NCI-H1930 (cell line): ENCODE measurements at regions not wholly inside any gene's neighbourhood (a gene's known extent, or its start where the extent isn't known, plus 50 kb on each side); places are given as distances from the start of the nearest gene placed in this dataset.
"Not testable (repeated sequence)": the region's sequence is repeated elsewhere in the genome, so short reads cannot be mapped to it uniquely, and the experiment has no call there.

ENCODE experiments used
- DNase-seq, 2 experiments: peaks; one replicate each; lab custom pipeline; 2025; lab: John Stamatoyannopoulos, UW

DNA sequence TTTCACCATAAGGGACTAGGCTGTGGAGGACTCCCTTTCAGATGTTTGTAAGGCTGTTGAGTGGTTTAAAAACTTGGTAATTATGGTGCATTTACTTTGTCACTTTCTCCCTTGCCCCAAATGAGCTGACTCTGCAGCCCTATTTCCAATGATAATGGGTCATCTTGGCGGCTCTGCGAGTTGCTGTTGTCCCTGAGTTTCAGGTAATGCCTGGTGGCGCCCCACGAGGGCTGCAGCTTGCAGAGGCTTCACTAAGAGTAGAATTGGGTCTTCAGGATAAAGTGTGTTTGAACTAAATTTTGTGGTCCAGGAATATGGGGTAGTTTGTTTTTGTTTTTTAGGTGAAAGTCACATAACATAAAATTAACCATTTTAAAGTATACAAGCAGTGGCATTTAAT is 450.1 kb upstream of the CFAP20DC start:
- no peak for DNase-seq

DNA sequence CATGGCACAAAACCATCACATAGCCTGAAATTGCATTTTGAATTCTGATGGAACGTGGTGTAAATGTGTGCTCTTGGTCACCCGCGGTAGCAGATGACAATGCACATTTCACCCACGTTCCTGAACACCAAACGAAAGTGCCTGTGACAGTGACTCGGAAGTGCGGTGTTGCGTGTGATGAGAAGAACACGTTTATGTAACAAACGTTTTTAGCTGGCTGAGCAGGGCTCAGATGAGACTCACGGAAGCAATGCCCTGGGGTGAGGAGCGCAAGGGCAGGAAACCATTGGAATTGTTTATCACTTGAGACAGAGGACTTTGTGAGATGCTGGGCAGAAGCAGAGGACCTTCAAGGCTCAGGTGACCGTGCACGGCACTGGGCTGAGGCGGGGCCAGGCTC is 449.2 kb upstream of the CFAP20DC start:
- DNase-seq: no peak

DNA sequence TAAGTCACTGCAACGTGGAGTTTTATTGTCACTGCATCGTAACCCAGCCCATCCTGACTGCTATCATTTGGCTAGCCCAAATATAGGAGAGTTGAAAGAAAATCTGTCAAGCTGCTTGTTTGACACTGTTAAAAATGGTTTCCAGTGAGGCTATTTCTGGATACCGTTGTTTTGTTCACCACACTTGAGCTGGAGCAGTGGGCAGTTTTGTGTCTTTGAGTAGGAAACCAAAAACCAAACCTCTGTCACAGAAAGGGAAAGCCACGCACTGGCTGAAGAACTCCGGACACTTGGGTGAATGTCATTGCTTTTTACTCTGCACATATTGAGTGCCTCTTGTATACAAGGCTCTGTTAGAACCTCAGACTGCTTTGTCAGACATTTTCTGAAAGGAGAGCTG is 446.4 kb upstream of the CFAP20DC start:
- no peak for DNase-seq

DNA sequence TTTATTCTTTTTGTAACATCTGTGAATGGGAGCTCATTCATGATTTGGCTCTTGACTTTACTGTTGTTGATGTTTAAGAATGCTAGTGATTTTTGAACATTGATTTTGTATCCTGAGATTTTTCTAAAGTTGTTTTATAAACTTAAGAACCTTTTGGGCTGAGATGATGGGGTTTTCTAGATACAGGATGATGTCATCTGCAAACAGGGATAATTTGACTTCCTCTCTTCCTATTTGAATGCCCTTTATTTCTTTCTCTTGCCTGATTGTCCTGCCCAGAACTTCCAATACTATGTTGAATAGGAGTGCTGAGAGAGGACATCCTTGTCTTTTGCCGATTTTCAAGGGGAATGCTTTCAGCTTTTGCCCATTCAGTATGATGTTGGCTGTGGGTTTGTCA is 445.1 kb upstream of the CFAP20DC start:
- not testable (repeated sequence) for DNase-seq

DNA sequence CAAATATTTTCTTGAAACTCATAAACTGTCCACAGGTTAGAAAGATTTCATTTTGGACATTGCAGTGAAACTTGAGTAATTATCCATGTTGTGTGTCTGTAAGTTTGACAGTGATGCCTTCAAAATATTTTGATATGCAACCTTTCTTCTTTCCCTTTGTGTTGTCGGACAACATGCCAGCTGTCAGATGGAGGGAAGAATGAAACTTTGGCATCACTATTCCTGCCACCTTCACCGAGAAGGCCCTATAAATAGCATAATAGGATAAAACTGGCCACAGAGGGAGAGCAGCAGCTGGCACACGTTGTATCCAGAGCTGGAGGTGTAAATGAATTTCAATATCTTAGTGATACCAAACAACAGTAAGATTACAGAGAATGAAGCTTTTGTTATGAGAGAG is 436.7 kb upstream of the CFAP20DC start:
- no peak for DNase-seq

DNA sequence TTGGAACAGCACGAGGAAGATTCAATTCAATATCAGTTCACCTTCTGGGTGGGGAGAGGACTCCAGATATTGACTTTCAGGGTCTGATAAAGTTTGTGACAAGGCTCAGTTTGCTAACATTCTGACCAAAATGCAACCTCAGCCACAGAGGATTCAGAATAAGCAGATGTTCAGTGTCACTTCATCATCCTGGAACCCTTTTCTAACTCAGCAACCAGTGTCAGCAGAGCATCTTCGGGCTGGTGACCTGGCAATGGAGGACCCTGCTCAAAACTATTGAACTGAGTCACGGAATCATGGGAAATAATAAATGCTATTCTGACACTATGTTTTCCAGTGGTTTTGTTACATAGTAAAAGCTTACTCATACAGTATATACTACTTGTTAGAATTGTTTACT is 433.4 kb upstream of the CFAP20DC start:
- DNase-seq: no peak

DNA sequence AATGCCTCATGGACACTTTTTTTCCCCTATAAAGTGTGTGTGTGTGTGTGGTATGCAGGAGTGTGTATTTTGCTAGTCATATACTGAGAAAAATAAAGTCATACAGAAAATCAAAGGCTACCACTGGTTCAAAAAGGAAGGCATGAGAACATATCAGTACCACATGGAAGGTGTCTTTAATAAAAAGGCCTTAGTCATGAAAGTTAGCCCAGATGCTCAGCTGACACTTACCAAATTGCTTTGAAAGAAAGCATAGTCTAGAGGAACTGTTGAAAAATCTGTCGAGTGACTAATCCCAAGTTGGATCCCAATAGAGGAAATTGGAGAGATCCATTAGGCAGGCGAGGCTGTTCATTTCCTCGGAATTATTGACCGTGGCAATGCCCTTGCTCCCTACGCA is 432.9 kb upstream of the CFAP20DC start:
- DNase-seq: no peak

DNA sequence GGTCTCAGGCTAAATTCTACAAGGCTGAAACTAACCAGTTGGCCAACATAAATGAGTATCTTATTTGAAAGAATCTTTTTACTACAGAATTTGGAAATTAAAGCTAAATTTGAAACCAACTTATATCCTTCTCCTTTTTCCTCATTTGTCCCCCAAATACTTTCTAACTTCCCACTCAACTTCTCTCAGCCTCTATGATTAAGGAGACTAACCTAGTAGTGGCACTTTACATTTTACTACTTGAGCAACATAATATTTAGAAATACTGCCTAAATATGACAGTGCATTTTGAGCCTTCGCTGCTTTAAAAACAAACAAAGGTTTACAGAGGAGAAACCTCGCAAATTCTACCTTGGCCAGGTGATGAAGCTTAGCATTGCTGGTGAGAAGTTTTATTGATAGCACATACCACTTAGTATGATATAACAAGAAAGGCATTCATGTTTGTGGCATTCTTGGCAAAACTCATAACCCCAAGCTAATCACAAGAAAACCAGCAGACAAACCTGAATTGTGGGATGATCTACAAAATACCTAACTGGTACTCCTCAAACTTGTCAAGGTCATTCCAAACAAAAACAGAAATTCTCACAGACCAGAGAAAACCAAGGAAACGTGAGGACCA is 432.1 kb upstream of the CFAP20DC start:
- no peak for DNase-seq

DNA sequence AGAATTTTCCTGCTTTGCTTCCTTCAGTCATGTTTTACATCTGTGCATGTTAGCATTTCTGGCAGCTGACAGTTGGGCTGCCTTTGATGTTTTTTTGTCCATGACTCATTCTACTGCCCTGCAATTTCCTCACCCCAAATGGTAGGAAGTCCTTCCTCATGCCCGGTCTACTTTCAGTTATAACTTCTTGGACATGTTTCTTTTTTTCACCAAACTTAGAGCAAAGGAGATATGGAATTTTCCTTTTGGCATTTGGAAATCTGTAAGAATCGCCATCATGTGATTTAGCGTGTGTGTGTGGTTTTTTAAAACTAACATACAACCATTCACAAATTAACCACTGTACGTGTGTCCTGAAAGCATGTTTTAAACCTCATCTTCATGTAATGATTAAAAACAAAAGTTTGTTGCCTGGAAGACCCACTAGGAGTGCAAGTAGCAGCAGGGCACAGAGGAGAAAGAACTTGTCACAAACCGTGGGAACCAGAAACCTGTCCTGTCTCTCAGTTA is 430.7 kb upstream of the CFAP20DC start:
- DNase-seq: no peak

DNA sequence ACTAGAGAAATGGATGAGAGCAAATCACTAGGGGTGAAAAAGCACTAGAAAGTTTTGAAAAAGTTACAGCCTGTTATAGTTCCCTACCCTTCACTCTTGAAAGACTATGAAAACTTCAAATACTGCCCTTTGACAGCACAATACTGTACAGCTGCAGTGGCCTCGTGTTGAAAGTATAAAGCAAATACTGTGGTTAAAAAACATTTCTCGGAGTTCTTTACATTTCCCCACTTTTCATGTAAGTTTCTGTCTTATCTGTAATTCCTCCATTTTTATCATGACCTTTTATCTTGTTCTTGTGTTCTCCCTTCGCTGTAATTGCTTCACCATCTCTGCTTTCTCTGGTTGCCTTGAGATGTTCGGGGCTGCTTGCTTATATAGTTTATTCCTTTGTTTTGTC is 423.8 kb upstream of the CFAP20DC start:
- DNase-seq: no peak

DNA sequence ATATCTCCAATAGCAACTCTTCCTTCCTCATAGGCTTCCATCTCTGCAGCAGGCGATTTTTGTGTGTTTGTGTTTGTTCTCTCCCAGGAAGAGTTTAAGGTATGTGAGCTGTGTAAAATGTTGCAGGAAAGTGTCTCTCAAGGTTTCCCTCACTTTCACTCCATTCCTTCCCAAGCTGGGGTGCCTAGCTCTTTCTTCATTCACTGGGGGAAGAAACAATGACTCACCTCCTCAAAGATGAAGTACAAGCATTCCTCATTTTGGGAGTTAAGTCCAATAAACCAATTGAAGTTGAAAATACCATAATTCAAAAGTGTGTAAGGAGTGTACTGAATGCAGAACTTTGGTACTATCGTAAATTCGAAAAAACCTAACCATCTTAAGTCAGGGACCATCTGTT is 422.7 kb upstream of the CFAP20DC start:
- DNase-seq: no peak

DNA sequence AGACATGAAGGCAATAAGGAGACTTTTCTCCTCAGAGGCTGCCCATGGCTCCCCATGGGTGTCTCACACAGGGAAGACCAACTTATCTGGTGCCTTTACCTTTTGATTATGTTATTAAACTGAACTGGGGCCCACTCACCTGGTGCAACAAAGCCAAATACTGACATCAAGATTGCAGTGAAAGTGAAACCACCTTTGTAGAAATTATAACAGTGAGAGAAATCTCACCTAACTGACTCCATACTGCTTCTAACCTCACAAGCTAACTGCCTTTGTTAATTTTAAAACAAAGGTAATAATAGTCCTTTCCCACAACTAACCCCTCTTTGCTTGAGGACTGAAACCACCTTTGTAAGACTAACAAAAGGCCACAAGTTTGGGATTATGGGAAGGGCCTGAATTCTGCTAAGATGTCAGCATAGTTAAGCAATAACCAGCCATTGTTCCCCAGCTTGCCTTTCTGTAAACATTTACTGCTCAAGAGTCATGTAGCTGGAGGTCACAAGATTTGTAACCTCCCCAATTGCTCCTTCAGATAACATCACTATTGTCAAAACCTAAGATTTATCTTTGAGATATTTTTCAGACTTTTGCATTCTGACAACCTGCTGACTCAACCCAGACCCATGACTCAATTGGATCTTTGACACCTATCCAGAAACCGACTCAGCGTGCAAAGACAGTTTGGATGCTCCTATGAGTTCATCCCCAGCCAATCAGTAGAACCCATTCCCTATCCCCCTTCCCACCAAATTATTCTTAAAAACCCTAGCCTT is 420.3 kb upstream of the CFAP20DC start:
- DNase-seq: no peak

DNA sequence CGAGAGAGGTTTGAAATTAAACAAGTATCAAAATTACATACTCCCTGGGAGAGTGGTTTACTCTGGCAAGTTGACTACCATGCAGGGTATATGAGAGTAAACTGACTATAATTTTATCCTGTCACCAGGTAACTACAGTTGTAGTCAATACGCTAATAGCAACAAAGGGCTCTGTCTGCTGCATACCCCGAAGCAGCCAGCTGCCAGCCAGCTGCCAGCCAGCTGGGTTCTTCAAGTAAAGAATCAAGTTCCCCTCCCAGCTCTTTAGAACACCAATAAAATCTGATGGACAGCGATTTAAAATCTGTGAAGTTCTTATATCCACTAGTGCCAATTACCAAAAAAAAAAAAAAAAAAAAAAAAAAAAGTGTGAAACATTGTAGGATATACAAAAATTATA is 417.7 kb upstream of the CFAP20DC start:
- DNase-seq: no peak

DNA sequence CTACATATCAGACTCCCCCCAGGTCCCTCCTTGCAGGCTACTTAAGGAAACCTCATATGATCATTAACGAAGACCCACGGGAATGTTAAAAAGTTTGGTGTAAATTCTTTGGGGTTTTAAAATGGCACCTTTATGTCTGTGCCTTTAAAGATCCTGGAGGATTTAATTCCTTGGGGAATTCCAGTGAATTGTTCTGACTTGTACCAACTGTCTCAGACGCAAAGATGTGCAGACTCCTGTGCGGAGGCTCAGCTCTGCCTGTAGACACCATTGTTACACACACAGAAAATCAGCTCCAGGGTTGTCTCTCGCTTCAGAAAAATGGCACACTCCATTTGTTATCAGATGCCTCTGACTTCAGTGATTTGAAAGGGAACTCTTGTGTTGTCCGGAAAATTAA is 414.4 kb upstream of the CFAP20DC start:
- DNase-seq: no peak

DNA sequence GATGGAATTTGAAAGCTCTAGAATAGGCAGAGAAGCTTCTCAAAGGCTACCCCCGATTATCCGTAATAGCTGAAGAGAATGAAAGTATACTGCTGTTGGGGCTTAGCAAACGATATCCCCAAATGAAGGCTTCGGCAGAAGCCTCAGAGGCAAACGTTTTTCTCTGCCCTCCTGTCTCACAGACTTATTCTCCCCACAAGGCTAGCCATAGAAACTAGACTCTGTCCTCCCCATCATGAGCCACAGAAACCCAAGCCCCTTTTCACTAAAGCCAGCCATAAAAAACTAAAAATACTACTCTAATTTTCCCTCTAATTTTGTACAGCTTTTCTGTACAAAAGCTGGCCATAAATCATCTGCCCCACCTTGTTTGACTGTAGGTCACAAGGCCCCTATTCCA is 413.4 kb upstream of the CFAP20DC start:
- DNase-seq: no peak

DNA sequence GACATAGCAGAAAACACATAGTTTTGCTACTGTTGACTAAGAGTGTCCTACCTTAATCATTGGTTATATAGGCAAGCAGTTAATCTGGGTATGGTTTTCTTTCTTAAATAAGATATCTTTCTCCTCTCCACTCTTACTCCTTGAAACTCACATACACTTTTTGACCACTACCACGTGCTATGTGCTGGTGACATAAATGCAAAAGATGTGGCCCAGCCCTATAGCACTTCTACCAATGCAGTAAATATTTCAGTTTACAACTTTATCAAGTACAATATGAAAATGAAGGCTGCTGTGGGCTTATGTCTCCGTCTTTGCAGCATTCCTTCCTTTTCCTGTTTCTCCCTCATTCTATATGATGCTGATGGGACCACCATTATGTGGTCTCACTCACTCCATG is 410.2 kb upstream of the CFAP20DC start:
- DNase-seq: no peak

DNA sequence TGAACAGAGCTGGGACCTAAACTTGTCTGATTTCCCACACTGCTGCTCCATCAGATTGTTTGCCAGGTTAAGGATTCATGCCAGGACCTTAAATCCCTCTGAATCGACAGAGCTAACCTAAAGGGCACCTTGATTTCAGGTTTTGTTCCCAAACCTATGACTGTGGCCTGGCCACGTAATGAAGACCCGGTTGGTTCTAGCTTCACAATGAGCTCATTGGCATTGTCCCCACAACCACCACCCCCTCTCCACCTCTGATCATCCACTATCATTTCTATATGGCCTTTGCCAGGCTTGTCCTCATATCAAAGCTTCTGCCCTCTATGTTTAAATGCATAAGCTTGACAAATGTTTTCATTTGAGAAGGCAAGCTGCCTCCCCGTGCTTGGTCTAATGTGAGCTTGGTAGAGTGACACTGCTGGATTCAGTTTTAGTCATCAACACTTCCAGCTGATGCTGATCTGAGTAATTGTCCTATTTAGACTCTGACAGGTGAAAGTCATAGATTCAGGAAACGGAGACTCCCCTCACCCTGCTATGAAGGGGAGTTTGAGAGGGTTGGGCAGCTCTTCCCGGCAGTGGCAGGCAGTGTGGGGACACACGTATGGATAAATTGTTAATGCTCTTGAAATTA is 407.1 kb upstream of the CFAP20DC start:
- no peak for DNase-seq

DNA sequence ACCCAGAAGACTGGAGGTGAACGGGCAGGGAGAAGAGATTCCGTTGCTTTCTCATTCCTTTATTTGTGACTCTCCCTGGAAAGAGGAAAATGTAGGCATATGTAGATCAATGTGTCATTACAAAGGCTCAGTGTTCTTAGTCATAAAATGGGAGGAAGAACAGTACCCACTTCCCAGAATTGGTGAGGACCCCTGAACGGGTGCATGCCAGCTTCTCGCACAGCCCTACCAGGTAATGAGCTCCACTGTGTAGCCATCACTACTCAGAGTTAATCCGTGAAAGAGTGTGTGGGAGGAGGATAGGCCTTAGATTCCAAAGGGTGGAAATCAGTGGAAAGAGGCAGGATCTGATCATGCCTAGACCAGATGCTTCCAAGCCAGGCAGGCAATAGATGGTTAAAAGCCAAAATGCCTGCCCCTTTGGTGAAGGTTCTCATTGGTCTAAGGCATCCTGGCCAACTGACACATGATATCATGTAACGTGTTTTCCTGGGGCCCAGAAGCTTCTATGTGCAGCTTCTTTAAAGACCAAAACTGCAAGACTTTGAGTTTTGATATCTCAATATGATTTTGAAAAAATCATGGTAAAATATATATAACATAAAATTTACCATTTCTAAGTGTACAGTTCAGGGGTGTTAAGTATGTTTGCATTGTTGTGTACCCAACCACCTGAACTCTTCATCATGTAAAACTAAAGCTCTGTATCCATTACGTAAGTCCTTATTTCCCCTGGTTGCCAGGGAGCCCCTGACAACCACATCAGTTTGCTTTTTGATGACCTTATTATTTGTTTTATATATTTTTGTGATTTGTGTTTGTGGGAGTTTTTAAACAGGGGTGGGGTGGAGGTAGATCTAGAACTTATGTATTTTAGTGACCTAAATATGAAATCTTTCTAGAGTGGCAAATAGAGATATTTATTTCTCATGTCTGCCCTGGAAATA is 402.2 kb upstream of the CFAP20DC start:
- no peak for DNase-seq

DNA sequence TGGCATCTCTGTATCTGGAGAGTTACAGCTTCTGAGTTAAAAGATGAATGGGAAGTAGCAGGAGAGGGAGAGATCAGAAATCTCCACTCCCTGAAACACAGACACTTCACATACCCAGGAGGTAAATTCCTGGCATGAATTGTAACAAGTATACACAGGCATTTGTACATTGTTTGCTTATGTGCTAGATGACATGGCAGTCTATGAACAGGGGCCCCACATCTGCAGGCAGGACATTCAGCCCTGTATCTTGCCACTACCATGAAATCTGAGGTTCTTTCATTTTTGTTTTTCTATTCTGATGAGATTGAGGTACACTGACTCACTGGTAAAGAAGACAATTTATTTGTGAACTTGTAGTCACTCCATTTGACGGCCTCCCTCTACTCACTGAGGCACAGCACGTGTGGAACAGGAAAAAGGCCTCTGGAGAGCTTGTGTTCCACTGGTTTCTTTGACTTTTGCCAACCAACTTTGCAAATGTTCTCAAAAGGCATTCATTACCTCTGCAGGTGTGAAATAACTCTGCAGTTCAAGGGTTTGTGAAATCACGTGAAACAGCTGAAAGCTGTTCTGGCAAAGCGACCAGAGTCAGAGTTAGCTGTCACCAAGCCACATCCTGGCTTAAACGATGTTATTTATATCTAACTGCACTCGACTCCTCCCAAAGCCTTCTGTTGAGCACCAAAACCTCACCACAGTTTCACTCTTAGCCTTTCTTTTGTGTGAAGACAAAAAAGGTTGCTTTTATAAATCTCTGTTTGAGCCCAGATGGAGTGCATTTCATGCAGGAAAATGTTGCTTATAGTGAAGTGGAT is 401.3 kb upstream of the CFAP20DC start:
- DNase-seq: no peak

DNA sequence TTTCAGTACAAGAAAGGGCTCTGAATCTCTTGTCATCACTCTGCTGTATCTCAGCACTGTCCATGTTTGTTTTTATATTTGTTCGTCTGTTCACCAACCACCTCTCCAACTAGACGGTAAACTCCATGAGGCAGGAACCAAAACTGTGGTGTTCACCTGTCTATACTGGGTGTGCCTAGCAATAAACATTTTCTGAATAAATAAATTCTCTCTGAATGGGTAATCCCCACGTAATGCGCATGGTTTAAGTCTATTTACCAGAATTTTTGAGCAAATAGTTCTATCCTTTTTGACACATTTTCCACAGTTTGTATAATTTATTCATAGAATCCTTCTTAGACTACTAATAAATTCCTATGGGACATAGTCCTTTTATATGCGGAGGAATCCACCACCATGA is 400.6 kb upstream of the CFAP20DC start:
- DNase-seq: no peak

DNA sequence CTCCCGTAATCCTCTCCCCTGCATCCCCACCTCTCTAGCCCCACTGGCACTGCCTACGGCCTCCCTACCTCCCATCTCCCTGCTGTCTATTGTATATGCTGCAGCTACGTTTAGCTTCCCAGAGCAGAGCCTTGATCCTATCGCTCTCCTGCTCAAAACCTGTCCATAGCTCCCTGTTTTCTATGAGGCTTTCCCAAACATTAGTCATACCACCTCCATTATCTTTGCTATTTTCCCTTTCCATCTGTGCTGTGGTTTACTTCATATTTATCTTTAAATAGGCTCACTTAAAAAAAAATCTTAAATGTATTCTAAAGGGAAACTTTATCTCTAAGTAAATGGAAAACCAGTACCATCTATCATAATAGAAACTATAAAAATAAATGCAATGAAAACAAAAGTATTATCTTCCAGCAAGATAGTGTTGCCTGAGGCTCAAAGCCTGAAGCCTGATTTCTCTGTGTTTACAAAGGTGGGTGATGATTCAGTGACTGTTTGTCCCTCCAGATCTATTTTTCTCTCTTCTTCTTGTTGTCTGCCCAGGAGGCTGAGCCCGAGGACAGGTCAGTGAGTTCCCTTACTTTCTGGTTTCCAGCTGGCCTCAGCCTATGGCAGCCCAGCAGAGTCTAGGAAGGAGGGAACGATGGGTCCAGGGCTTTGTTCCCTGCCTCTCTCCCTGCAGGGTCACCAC is 397.1 kb upstream of the CFAP20DC start:
- no peak for DNase-seq
